ENCODE measurements at regions not wholly inside any gene's neighbourhood (a gene's known extent, or its start where the extent isn't known, plus 50 kb on each side); places are given as distances from the start of the nearest gene placed in this dataset.

DNA sequence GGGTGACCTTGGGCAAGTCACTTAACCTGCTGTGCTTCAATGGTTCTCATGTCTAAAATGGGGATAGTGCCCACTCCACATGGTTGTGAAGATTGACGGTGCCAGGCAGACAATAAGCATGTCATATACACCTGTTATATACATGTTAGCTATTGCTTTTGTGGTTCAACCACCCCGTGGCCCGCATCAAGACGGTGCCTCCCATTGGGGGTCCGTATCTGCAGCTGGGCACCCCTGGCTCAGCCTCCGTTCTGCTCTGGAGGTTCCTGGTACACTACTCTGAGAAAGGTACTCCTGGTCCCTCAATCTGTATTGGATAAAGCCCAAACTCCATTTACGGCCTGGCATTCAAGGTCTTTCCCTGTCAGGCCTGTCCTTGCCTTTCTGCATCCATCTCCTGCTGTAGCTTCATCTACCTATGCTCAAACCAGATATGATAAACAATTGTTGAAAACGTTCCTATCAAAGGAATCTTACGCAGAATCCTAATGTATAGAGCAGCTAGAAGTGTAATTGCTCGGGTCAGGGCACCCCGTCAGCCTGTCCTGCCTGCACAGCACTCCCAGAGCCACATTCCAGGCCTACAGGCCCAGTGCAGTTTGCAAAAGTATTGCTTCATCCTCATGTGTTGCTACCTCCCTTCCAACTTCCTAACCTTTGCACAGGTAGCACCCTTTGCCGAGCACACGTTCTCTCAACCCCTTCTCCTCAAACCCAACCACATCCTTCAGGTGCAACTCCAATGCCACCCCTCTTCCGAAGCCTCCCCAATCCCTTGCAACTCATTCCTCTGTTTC lies 194.9 kb downstream of the BCR start:
- Histone ChIP-seq H3K27ac (ENCODE audit: low read length) (no peak overlapping the region), H3K36me3 (ENCODE audit: control insufficient read depth, insufficient read depth, low read length) (no peaks in the 10 kb centered on the region), H3K4me1 (ENCODE audit: control insufficient read depth, insufficient read depth, low read length) (no peaks in the 10 kb centered on the region), H3K9me3 (ENCODE audit: control insufficient read depth, insufficient read depth, low read length) (no peaks in the 10 kb centered on the region), H3K27me3 (ENCODE audit: control insufficient read depth, insufficient read depth, low read length) (peaks cover 7% of the 10 kb centered on the region), H3K4me3 (ENCODE audit: low read length) (no peak overlapping the region)
- no peak for DNase-seq (ENCODE audit: low read depth, low spot score)
- WGBS (ENCODE audit: insufficient coverage, insufficient read length), result no CpG with 5 or more reads among the region's 14 CpGs

DNA sequence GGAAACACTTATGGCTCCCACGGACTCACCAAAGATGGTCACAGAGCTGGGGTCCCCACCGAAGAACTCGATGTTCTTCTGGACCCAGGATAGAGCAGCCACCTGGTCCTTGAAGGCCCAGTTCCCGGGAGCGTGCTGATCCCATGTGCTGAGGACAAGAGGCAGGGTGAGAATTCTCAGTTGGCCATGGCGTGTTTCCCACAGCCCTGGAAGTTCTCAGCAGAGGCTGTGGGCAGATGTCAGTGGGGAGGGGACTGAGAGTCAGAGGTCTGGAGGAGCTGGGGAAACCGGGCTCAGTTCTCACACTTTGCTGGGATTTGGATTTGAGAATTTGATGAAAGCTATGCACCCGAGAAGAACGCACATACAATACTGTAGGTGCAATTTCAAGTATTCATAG lies 193.3 kb downstream of the BCR start:
- no peaks in the 10 kb centered on the region for H3K9me3 ChIP-seq (ENCODE audit: control insufficient read depth, insufficient read depth, low read length)
- no peak for DNase-seq (ENCODE audit: low read depth, low spot score)
- WGBS (ENCODE audit: insufficient coverage, insufficient read length), result no CpG with 5 or more reads among the region's 9 CpGs

DNA sequence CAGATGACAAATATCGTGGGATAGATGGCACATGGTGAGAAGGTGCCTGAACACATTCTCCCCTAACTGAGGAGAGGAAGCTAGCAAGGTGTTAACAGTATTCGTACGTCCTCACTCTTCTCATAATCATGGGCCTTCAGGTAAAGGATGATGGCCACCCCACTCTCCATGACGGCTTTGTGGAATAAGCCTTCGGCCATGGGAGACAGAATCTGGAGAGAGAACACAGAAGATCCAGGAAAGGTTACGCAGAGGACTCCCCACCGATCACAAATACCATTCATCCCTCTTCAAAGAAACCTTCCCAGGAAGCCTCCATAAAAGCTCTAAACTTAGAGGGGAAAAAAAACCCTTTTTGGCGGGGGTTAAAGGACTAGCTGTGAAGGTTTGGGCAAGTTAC lies 189.9 kb downstream of the BCR start:
- Histone ChIP-seq H3K9me3 (ENCODE audit: control insufficient read depth, insufficient read depth, low read length) (no peaks in the 10 kb centered on the region), H3K36me3 (ENCODE audit: control insufficient read depth, insufficient read depth, low read length) (no peaks in the 10 kb centered on the region), H3K4me1 (ENCODE audit: control insufficient read depth, insufficient read depth, low read length) (no peaks in the 10 kb centered on the region), H3K27ac (ENCODE audit: low read length) (no peak overlapping the region), H3K27me3 (ENCODE audit: control insufficient read depth, insufficient read depth, low read length) (peaks cover 44% of the 10 kb centered on the region), H3K4me3 (ENCODE audit: low read length) (no peak overlapping the region)
- no peak for DNase-seq (ENCODE audit: low read depth, low spot score)
- WGBS (ENCODE audit: insufficient coverage, insufficient read length), result no CpG with 5 or more reads among the region's 8 CpGs

More for the DNA sequence above, 193.3 kb downstream of the BCR start:
- Histone ChIP-seq H3K4me3 (ENCODE audit: low read length) (no peak overlapping the region), H3K4me1 (ENCODE audit: control insufficient read depth, insufficient read depth, low read length) (no peaks in the 10 kb centered on the region), H3K27ac (ENCODE audit: low read length) (no peak overlapping the region), H3K27me3 (ENCODE audit: control insufficient read depth, insufficient read depth, low read length) (peaks cover 21% of the 10 kb centered on the region), H3K36me3 (ENCODE audit: control insufficient read depth, insufficient read depth, low read length) (no peaks in the 10 kb centered on the region)

DNA sequence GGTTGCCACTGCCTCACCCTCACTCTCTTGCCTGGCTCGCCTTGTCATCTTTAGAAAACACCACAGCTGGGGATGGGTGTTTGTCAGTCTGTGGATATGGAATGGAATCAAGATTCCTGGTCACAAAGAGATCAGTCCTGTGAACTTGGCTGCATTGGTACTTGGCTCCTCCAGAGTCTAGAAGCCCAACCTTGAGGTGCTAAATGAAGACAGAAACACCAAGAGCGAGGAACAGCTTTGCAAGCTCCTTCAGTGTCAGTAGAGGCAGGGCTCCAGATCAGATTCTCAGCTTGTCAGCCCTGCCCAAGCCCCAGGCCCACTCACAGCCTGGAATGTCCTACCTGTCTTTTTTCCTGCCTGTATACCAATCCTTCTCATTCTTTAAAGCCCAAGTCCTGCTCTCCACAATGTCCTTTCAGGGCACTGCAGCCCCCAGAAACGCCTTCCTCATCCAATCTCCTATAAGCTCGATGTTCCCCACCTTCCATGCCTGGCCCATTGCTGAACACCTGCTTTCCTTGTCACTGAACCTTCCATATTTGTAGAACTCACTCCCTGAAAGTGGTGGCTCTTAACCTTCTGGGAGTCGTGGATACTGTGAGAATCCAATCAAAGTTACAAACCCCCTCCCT lies 188.9 kb downstream of the BCR start:
- no peak overlapping the region for H3K27ac ChIP-seq (ENCODE audit: low read length)
- H3K27me3 ChIP-seq (ENCODE audit: control insufficient read depth, insufficient read depth, low read length), result peaks cover 53% of the 10 kb centered on the region
- H3K4me1 ChIP-seq (ENCODE audit: control insufficient read depth, insufficient read depth, low read length), result no peaks in the 10 kb centered on the region
- no peaks in the 10 kb centered on the region for H3K9me3 ChIP-seq (ENCODE audit: control insufficient read depth, insufficient read depth, low read length)
- no CpG with 5 or more reads among the region's 5 CpGs for WGBS (ENCODE audit: insufficient coverage, insufficient read length)
- no peak overlapping the region for H3K4me3 ChIP-seq (ENCODE audit: low read length)
- DNase-seq (ENCODE audit: low read depth, low spot score), result no peak
- H3K36me3 ChIP-seq (ENCODE audit: control insufficient read depth, insufficient read depth, low read length), result no peaks in the 10 kb centered on the region

Data from iPS DF 6.9 (cell line).